HepG2 (cell line): ENCODE measurements at regions not wholly inside any gene's neighbourhood (a gene's known extent, or its start where the extent isn't known, plus 50 kb on each side); places are given as distances from the start of the nearest gene placed in this dataset.

Source experiments
- CEBPB ChIP-seq: IDR thresholded peaks from 2 replicates; pipeline ENCODE4 v1.6.1; 2011; ENCODE audit warnings: low read depth, low read length, improper control_type of control experiment, borderline replicate concordance
- TFAP4 ChIP-seq: sonication (generic); IDR thresholded peaks from 2 replicates; pipeline ENCODE4 v1.6.1; 2016; ENCODE audit warnings: low read depth, borderline replicate concordance
- TF ChIP-seq, protein P1 (sequence below): sonication (generic); formaldehyde crosslinking; IDR thresholded peaks from 2 replicates; pipeline ENCODE4 v1.4.0; 2020; ENCODE audit warnings: mild to moderate bottlenecking, missing genetic modification reagents

GRCh38 chr2:234828382-234829073 is 123.3 kb upstream of the SH3BP4 start (continued):
- TF ChIP-seq, protein P1, sequence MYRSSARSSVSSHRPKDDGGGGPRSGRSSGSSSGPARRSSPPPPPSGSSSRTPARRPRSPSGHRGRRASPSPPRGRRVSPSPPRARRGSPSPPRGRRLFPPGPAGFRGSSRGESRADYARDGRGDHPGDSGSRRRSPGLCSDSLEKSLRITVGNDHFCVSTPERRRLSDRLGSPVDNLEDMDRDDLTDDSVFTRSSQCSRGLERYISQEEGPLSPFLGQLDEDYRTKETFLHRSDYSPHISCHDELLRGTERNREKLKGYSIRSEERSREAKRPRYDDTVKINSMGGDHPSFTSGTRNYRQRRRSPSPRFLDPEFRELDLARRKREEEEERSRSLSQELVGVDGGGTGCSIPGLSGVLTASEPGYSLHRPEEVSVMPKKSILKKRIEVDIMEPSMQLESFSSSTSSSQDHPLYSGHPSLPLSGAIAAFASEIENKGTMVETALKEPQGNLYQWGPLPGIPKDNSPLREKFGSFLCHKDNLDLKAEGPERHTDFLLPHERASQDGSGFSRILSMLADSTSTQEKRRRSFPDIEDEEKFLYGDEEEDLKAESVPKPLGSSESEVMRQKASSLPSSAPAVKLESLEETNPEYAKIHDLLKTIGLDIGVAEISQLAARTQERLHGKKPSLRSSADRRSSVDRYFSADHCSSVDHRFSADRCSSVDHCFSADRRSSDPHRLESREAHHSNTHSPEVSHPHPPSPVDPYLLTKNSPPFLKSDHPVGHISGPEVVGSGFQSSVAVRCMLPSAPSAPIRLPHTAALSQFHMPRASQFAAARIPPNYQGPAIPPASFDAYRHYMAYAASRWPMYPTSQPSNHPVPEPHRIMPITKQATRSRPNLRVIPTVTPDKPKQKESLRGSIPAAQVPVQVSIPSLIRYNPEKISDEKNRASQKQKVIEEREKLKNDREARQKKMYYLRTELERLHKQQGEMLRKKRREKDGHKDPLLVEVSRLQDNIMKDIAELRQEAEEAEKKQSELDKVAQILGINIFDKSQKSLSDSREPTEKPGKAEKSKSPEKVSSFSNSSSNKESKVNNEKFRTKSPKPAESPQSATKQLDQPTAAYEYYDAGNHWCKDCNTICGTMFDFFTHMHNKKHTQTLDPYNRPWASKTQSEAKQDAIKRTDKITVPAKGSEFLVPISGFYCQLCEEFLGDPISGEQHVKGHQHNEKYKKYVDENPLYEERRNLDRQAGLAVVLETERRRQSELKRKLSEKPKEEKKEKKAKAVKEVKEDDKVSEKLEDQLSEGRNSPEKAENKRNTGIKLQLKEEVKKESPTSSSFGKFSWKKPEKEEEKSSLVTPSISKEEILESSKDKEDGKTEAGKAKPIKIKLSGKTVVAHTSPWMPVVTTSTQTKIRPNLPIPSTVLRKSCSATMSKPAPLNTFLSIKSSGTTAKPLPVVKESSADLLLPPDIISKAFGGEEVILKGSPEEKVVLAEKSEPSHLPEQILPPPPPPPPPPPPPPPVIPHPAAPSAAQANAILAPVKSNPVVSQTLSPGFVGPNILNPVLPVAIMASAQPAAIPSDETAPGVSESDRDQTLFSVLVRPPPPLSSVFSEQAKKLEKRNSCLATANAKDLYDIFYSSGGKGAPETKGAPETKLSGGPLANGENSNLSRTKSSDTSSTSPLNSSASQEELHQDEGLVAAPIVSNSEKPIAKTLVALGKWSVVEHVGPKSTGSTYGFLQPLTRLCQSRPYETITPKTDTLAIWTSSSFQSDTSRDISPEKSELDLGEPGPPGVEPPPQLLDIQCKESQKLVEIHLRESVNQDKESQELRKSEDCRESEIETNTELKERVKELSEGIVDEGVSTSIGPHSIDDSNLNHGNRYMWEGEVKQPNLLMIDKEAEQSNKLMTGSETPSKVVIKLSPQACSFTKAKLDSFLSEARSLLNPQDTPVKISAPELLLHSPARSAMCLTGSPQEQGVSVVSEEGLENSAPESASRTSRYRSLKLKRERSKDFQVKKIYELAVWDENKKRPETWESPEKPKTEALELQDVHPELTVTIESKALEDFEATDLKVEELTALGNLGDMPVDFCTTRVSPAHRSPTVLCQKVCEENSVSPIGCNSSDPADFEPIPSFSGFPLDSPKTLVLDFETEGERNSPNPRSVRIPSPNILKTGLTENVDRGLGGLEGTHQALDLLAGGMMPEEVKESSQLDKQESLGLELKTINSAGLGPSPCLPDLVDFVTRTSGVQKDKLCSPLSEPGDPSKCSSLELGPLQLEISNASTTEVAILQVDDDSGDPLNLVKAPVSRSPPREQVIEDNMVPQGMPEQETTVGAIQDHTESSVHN (CRISPR knock-in tag) = 0 out of 2 replicates have a peak, but pooled peaks have one; percentile 29
- no peak for TF ChIP-seq CEBPB
- peak; percentile 89; the same call in 1 of the 2 replicates for TF ChIP-seq TFAP4
